Testis (tissue), 2 donors: ENCODE measurements at regions not wholly inside any gene's neighbourhood (a gene's known extent, or its start where the extent isn't known, plus 50 kb on each side); places are given as distances from the start of the nearest gene placed in this dataset.

Experiments
- POLR2A ChIP-seq: fragments of 450-650 bp; IDR thresholded peaks from one replicate; pipeline ENCODE4 v1.6.1; 2017; ENCODE audit warnings: antibody characterized with exemption, mild to moderate bottlenecking, moderate library complexity
- TF ChIP-seq, protein P1 (sequence below), 3 experiments: fragments of 450-650 bp in 2 of 3; fragments of 200-600 bp in 1 of 3; sonication (generic) in 1 of 3; IDR thresholded peaks; one replicate each; pipeline ENCODE4 v1.5.1; 2016 to 2019; ENCODE audit warnings: antibody characterized with exemption in 3 of 3, mild to moderate bottlenecking in 2 of 3, moderate library complexity in 1 of 3

DNA sequence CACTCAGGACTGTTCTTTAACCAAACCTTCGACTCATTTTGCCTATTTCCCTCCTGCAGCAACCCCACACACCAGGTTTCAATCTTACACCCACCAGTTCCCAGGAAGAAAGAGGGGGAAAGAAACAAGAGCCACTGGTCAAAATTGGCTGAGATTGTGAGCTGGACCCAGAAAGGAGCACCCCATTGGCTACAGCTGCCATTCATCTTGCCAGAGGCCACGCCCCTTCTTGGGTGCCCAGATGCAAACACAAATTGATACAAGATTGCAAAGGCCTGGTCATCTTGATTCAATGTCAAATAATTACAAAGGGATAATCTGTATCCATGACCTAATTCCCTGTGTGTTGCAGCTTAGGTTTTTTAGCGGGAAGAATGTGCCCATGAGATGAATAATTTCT lies 258.4 kb downstream of the LIG4 start:
- TF ChIP-seq POLR2A, result no peak
- TF ChIP-seq, protein P1, sequence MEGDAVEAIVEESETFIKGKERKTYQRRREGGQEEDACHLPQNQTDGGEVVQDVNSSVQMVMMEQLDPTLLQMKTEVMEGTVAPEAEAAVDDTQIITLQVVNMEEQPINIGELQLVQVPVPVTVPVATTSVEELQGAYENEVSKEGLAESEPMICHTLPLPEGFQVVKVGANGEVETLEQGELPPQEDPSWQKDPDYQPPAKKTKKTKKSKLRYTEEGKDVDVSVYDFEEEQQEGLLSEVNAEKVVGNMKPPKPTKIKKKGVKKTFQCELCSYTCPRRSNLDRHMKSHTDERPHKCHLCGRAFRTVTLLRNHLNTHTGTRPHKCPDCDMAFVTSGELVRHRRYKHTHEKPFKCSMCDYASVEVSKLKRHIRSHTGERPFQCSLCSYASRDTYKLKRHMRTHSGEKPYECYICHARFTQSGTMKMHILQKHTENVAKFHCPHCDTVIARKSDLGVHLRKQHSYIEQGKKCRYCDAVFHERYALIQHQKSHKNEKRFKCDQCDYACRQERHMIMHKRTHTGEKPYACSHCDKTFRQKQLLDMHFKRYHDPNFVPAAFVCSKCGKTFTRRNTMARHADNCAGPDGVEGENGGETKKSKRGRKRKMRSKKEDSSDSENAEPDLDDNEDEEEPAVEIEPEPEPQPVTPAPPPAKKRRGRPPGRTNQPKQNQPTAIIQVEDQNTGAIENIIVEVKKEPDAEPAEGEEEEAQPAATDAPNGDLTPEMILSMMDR (IDR thresholded peaks at IDR 0.05), result no peak
